ENCODE measurements at regions not wholly inside any gene's neighbourhood (a gene's known extent, or its start where the extent isn't known, plus 50 kb on each side); places are given as distances from the start of the nearest gene placed in this dataset.
"Not testable (repeated sequence)": the region's sequence is repeated elsewhere in the genome, so short reads cannot be mapped to it uniquely, and the experiment has no call there.

DNA sequence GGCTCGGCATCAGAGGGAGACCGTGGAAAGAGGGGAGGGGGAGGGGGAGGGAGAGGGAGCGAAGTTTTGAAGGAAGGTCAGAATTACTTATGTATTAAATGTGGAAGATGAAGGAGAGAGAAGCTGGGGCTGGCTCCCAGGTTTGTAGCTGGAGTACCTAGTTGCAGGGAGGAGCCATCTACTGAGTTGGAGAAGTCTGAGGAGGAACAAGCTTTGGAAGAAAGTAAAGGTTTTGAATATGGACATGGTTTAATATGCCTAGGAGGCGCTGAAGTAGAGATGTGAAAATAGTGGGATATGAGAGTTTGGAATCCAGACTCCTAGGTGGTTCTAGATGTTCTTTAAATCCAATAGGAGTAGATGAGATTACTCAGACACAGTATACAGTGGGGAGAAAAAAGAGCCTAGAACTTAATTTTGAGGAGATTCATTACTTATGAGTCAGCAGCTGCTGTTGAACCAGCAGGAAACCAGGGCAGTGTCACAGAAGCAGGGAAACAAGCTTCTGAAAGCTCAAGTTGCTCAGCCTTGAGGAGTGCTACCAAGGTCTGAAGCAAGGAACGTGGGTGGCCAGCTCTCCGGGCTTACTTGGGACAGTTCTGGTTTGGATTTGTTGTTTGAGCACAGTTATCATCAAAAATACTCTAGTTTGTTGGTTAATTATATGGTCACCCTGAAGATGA lies 149.3 kb downstream of the UTRN start:
- peak in 1 of 2 donors; percentile 95 for DNase-seq (ENCODE audit: low read depth in 2 of 2)

DNA sequence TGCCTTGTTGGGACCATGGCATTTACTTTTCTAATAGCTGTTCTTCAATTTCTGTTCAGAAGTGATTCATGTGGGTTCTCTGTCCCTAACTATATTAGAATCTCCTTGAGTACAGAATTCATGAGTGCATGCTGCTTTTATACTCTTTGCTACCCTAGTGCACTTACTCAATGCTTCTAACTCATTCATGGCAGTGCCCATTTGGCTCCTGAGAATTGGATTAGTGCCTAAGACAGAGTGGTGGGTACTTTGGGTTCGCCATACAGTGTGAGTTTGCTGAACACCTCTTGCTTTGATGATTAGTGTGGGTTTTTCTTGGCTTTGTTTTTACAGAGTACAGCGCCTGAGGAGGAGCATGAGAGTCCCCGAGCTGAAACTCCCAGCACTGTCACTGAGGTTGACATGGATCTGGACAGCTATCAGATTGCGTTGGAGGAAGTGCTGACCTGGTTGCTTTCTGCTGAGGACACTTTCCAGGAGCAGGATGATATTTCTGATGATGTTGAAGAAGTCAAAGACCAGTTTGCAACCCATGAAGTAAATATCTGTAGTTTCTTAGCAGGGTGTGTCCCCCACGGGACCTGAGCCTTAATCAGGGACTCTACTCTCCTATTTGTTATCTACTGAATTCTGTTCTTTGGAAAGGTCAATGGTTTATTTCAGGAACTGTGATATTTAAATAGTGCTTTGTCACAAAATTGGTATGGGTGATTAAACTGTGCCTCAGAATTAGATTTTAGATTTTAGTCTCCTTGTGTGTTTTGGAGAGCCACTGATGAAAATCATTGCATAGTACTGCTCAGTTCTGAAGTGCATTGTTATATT lies 150.7 kb downstream of the UTRN start:
- DNase-seq (ENCODE audit: low read depth in 2 of 2): no peak

DNA sequence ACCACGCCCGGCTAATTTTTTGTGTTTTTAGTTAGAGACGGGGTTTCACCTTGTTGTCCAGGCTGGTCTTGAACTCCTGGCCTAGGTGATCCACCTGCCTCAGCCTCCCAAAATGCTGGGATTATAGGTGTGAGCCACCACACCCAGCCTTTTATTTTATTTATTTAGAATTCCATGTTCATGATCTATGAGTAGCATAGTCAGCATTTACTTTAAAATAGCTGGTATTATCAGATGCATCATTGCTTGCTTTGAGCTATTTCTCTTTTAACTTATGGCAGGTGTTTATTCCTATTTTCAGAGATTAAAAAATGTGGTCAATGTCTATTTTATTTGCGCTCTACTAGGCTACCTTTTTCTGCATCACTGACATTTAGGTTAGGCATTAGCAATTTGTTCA lies 152.0 kb downstream of the UTRN start:
- no peak for DNase-seq (ENCODE audit: low read depth in 2 of 2)

DNA sequence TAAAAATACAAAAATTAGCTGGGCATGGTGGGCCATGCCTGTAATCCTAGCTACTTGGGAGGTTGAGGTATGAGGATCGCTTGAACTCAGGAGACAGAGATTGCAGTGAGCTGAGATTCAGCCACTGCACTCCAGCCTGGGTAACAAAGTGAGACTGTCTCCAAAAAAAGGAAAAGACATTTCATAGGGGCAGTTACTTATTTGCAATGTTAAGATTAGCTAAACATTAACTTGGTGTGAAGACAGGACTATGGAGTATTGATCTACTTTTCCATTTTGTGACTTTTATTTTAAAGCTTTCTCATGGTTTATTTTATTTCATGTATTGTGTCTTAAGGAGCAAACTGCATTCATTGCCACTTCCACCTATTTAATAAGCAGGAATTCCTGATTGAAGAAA lies 153.0 kb downstream of the UTRN start:
- DNase-seq (ENCODE audit: low read depth in 2 of 2): no peak

DNA sequence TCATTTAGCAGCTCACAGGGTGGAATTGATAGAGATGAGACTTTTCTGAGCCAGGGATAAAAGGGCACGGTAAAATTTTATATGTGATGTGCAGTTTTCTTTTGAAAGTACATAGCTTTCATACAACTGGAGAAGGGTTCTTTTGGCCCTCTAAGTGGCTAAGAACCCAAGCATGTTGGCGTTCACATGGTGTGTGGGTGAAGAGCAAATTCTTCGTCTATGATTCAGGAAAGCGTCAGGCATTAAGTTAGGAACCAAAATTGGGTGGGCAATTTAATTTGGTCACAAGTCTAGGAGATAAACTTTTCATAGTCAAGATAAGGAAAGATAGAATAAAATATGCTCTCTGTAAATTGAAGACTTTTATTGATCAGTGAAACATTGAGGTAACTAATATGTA lies 153.9 kb downstream of the UTRN start:
- DNase-seq (ENCODE audit: low read depth in 2 of 2): no peak

DNA sequence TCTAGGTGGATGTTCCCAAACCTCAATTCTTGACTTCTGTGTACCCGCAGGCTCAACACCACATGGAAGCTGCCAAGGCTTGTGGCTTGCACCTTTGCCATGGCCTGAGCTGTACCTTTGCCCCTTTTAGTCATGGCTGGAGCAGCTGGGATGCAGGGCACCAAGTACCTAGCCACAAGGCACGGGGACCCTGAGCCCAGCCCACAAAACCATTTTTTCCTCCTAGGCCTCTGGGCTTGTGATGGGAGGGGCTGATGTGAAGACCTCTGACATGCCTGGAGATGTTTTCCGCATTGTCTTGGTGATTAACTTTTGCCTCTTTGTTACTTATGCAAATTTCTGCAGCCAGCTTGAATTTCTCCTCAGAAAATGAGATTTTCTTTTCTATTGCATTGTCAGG lies 156.7 kb downstream of the UTRN start:
- DNase-seq (ENCODE audit: low read depth in 2 of 2): not testable (repeated sequence)

DNA sequence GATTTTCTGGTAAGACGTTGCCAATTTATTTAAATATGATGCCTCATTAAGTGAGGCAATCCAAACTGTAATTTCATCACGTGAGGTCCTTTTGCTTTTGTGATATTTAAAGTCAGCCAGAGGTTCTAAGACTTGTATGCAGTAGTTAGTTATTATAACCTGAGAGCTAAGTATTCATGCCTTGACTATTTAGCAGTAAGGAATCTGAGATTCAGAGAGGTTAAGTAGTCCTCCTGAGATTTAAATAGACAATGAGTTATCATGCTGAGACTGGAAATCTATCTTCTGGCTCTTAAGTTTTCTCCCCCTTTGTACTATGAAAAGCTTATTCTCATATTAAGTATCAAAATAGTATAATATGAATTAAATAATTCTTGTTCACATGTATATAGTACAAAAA lies 158.0 kb downstream of the UTRN start:
- no peak for DNase-seq (ENCODE audit: low read depth in 2 of 2)

DNA sequence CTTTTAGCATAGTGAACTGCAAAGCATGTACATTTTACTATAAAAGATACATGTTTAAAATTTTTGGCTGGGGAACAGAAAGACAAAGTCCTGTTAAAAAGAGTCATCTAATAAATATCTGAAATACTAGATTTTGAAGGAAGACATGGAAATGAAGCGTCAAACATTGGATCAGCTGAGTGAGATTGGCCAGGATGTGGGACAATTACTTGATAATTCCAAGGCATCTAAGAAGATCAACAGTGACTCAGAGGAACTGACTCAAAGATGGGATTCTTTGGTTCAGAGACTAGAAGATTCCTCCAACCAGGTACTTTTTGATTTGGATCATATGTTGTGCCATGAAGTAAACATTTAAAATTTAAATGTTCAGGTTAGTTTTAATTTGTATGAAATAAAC lies 162.3 kb downstream of the UTRN start:
- DNase-seq (ENCODE audit: low read depth in 2 of 2): peak in 1 of 2 donors; percentile 89

DNA sequence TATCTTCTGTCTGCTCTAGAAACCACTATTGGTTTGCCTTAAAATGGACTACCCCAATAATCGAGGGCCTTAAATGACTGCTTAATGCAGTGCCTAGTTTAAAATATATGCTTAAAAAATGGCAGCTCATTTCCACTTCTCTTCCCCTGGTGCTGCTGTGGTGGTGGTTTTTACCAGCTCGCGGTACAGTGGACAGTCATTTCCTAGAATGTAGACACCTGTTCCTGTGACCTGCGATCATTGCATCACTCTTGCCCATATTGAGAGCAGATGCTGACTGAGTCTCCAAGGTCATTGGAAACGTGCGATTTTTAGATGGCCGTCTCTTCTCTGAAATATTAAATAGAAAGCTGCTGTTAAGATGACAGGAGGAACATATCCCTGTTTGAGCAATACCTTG lies 164.1 kb downstream of the UTRN start:
- no peak for DNase-seq (ENCODE audit: low read depth in 2 of 2)

DNA sequence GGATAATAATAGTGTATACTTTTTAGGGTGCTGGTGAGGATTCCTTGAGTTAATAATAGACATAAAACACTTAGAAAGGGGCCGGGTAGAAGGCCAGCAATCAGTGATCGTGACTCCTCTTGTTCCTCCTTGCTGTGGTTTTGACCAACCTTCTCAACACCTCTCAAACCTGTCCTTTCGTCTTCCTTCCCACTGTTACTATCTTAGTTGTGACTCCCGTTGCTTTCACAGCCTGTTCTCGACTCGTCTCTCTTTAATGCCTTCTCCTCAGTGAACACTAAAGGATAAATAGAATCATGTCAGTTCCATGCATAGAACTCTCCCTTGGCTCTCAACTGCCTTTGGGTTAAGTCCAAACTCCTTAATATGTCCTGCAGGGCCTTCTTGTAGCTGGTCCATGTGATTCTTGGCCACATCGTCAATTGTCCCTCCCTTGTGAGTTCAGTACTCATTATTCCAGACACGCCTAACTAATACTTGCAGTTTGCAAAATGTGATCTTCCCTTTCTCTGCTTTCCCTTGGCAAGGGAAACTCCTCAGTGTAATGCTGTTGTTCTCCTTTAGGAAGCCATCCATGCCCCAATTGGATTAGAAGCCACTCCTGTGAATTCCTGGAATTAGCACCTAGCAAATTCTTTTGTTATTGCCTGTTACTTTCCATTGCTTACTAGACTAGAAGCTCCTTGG lies 164.9 kb downstream of the UTRN start:
- DNase-seq (ENCODE audit: low read depth in 2 of 2): no peak

DNA sequence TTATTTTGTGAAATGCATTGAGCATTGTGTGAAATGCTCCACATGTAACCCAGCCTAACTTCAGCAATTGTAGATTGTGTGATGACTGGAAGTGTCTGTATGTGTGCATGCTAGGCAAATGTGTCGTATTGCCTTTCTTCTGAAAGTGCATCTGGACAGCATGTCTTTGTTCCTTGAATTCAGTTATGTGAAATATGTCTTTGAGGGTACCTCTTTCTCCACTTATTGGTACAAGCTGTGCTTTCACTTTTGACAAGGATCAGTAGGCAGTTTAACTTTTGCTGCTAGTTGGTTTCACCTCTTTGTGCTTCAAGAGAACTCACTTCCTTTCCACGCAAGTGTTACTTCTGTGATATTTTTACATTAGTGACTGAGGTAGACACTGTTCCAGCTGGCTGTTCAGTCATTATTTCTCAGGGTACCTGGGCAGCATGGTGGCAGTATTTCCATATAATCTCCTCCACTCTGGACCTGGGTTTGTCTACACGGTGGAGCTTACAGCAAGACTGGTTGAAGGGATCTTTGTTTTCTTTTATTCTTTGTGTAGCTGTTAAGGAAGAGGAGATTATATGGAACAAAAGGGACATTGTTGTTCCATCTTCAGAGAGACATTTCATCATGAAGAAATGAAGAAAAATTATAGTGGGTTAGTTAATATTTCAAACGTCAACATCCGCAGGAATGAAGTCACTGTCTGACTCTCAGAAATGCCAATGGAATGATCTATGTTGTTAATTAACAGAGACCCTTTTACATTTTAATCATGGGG lies 175.4 kb downstream of the UTRN start:
- DNase-seq (ENCODE audit: low read depth in 2 of 2): no peak

DNA sequence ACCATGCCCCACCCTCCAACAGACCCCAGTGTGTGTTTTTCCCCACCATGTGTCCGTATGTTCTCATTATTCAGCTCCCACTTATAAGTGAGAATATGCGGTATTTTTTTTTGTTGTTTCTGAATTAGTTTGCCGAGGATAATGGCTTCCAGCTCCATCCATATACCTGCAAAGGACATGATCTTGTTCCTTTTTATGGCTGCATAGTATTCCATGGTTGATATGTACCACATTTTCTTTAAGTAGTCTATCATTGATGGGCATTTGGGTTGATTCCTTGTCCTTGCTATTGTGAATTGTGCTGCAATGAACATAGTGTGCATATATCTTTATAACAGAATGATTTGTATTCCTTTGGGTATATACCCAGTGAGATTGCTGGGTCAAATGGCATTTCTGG lies 176.9 kb downstream of the UTRN start:
- DNase-seq (ENCODE audit: low read depth in 2 of 2): no peak

DNA sequence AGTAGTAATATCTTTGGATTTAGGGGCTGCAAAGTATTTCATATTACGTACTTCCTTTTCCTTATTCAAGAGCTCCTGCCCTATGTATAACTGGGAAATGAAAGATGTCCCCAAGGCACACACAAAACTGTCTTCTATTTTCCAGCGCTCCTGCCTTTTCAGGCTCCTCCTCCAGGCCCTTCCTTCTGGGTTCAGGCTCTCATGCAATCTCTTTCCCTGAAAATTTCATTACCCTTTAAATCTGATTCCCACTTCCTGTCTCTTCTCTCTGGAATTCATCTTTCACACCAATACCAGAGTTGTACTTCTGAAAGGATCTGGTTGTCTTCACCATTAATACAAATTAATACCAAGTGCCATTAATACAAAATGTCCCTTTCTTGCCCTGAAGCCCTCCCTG lies 181.6 kb downstream of the UTRN start:
- no peak for DNase-seq (ENCODE audit: low read depth in 2 of 2)

DNA sequence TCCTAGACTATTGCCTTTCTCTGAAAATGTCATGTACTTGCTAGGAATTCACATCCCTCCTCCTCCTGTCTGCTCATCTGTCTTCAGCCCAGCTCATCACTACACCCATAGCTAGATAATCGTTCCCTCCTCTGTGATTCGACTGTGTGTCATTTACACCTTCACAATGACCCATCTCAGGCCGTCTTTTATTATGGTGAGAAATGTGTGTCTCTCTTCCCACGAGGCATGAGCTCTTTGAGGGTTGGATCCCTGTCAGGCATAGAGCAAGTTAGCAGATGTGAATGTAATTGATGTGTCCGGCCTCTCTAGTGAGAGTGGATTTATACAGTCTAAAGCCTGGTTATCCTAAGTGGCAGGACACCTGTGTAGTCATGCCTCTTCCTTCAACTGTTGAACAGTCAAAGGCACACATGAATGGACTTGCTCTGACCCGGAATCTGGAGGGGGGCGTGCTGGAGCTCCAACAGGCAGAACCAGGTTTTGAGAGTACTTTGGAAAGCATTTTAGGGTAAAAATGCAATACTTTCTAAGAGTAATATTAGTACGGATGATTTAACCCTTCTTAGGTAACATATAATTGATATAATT lies 182.1 kb downstream of the UTRN start:
- no peak for DNase-seq (ENCODE audit: low read depth in 2 of 2)

DNA sequence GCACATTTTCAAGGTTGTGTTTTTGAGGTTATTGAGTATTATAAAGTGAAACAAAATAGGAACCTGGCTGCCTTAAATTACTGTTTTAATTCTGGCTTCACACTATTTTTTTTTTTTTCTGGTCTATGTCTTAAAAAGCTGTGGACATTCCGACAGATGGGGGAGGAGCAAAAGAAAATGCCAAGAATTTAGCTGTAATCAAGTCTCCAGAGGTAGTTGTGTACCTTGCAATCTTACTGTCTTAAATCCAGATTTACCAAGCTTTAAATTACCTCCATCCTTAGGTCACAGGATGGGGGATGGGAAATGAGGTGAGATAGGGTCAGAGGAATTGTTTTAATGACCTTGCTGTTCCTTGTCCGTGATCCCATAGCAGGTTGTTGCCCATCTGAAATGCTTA lies 182.8 kb downstream of the UTRN start:
- DNase-seq (ENCODE audit: low read depth in 2 of 2): no peak

DNA sequence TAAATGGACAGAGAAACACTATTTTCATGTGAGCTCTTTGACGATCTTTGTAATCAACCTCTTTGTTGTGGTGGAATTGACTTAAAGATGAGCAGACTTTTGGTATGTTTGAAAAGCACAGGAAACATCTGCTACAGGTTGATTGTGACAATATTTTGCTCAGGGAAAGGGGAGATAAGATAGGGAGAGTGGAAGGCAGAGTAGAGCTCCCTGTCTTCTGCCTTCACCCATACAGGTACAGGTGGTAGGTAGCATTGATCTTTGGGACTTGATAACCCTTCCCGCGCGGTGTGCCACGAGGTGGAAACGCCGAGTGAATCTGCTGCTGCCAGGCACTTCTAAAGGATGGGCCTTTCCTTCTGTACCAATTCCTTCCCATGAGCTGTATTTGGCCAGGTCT lies 183.6 kb downstream of the UTRN start:
- peak in 1 of 2 donors; percentile 17 for DNase-seq (ENCODE audit: low read depth in 2 of 2)

DNA sequence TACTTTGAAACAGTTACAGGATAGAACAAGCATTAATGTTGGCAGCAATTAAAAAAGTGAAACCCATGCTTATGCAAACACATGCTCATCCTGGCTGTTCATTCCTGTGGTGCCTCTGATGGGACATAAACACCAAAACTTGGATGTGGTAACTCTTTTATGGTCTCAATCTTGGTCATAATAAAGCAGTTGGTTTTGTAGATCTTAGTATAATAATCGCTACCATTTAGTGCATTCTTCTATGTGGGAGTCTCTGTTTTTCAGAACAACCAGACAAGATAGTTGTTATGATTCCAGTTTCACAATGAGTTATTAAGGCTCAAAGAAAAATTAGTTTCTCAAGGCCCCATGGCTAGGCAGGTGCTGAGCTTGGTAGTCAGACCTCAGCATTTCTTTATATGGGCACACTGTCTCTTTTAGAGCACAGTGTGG lies 184.0 kb downstream of the UTRN start:
- no peak for DNase-seq (ENCODE audit: low read depth in 2 of 2)

DNA sequence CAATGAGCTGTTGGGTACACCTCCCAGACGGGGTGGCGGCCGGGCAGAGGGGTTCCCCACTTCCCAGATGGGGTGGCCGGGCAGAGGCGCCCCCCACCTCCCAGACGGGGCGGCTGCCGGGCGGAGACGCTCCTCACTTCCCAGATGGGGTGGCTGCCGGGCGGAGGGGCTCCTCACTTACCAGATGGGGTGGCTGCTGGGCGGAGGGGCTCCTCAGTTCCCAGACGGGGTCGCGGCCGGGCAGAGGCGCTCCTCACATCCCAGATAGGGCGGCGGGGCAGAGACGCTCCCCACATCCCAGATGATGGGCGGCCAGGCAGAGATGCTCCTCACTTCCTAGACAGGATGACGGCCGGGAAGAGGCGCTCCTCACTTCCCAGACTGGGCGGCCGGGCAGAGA lies 185.1 kb downstream of the UTRN start:
- DNase-seq (ENCODE audit: low read depth in 2 of 2): not testable (repeated sequence)

DNA sequence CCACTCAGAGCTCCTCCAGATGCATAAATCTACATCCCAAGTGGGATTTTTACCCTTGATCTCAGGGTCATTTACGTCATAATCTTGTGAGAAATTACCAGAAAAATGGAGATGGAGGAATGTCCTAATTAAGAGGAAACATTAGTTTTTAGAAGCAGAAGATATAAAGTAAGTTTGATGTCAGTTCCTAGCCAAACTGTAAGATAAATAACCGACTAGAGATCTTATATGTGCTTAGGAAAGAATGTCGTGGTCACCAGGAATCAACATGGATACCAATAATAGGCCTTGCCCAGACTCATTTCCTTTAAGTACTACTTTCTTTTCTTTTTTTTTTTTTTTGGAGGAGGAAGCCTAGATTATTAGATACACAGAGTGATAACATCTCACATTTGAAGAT lies 186.9 kb downstream of the UTRN start:
- no peak for DNase-seq (ENCODE audit: low read depth in 2 of 2)

DNA sequence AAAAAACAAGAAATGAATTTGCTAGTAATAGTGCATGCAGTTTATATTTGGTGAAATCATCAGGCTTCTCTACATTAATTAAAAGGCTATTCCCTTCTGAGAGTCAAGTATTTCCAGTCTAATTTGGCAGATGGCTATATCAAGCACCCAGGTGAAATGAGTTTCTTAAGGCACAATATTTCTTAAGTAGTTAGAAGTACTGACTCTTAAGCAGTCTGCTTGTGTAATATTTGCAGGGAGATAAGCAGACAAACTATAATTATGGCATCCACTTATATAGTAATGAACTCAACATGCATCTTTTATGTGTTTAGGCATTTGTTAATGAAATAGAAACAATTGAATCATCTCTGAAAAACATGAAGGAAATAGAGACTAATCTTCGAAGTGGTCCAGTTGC lies 189.2 kb downstream of the UTRN start:
- DNase-seq (ENCODE audit: low read depth in 2 of 2): no peak

DNA sequence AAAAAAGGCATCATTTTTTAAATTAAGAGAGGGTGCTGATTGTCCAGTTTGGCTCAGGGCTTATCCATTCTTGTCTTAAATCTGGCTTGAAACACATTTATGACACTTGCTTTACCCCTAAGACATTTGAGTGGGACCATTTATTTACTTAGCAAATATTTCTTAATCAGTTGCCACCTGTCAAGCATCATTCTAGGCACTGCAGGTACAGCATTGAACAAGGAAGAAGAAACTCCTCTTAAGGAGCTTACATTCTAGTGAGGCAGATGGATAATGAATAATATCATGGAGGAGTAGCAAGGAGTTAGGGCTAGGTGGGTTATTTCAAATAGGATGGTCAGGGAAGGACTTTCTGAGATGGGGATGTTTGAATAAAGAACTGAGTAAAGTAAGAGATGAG lies 189.8 kb downstream of the UTRN start:
- no peak for DNase-seq (ENCODE audit: low read depth in 2 of 2)
